SK-N-SH (cell line): ENCODE measurements at regions not wholly inside any gene's neighbourhood (a gene's known extent, or its start where the extent isn't known, plus 50 kb on each side); places are given as distances from the start of the nearest gene placed in this dataset.

Source experiments
- CTCF ChIA-PET: fragments of 300-600, 350-600 bp; formaldehyde crosslinking; extraction: SDS; loops from one replicate; lab custom pipeline; 2021; lab: Yijun Ruan, JAX
- POLR2A ChIA-PET: fragments of 350-600 bp; sonication (Branson Sonifier 250); formaldehyde crosslinking; extraction: SDS; loops from one replicate; lab custom pipeline; 2020; ENCODE audit warnings: antibody characterized with exemption, inconsistent platforms; lab: Yijun Ruan, JAX
- DNase-seq: peaks from one replicate; pipeline ENCODE4 v3.0.0; 2012
- H2AFZ ChIP-seq: fragments of 200-600 bp; sonication (generic); 2 replicates; pipeline ENCODE4 v1.8.1; 2016; ENCODE audit warnings: antibody characterized with exemption, mild to moderate bottlenecking, low read depth
- H3F3A ChIP-seq: fragments of 200-600 bp; sonication (generic); replicated peaks from 2 replicates; pipeline ENCODE3; 2016; ENCODE audit warnings: antibody characterized with exemption, mild to moderate bottlenecking; ENCODE audit not compliant: insufficient read depth
- H3K27ac ChIP-seq, 2 experiments: fragments of 200-500 bp in 1 of 2; fragments of 200-600 bp in 1 of 2; sonication (Bioruptor generic) in 1 of 2; sonication (generic), shearing (Covaris generic) in 1 of 2; 2 replicates each; pipeline versions ENCODE4 v1.5.1 to v1.6.1; 2014 to 2016; ENCODE audit warnings: low read depth in 2 of 2, inconsistent platforms in 1 of 2, low read length in 1 of 2, mild to moderate bottlenecking in 1 of 2, mixed read lengths in 1 of 2
- H3K27me3 ChIP-seq: fragments of 200-600 bp; sonication (generic), shearing (Covaris generic); 2 replicates; pipeline ENCODE4 v1.6.1; 2016; ENCODE audit warnings: mixed run types; ENCODE audit not compliant: insufficient read depth
- H3K36me3 ChIP-seq, 2 experiments: fragments of 200-500 bp in 1 of 2; fragments of 200-600 bp in 1 of 2; sonication (Bioruptor generic) in 1 of 2; sonication (generic) in 1 of 2; replicated peaks in 1 of 2; 2 replicates each; pipeline versions ENCODE3 to v1.5.1; 2014 to 2016; ENCODE audit warnings: low read length in 1 of 2, mild to moderate bottlenecking in 1 of 2; ENCODE audit not compliant: insufficient read depth in 2 of 2, control insufficient read depth in 1 of 2
- H3K4me1 ChIP-seq, 2 experiments: fragments of 200-500 bp in 1 of 2; fragments of 200-600 bp in 1 of 2; sonication (Bioruptor generic) in 1 of 2; sonication (generic), shearing (Covaris generic) in 1 of 2; 2 replicates each; pipeline versions ENCODE4 v1.5.1 to v1.6.1; 2014 to 2016; ENCODE audit warnings: low read depth in 1 of 2, low read length in 1 of 2, mixed run types in 1 of 2; ENCODE audit not compliant: insufficient read depth in 2 of 2, control insufficient read depth in 1 of 2
- H3K4me2 ChIP-seq: fragments of 200-600 bp; sonication (generic), shearing (Covaris generic); 2 replicates; pipeline ENCODE4 v1.6.1; 2017; ENCODE audit warnings: mixed run types
- H3K4me3 ChIP-seq, 2 experiments: fragments of 200-500 bp in 1 of 2; fragments of 200-600 bp in 1 of 2; sonication (Bioruptor generic) in 1 of 2; sonication (generic), shearing (Covaris generic) in 1 of 2; 2 replicates each; pipeline versions ENCODE4 v1.5.1 to v1.8.1; 2014 to 2016; ENCODE audit warnings: low read depth in 2 of 2, inconsistent platforms in 1 of 2, low read length in 1 of 2, mild to moderate bottlenecking in 1 of 2, mixed read lengths in 1 of 2, moderate library complexity in 1 of 2
- H3K79me2 ChIP-seq: fragments of 200-600 bp; sonication (generic); 2 replicates; pipeline ENCODE4 v1.8.1; 2017; ENCODE audit warnings: mild to moderate bottlenecking; ENCODE audit not compliant: insufficient read depth
- H3K9ac ChIP-seq: fragments of 200-600 bp; sonication (generic); 2 replicates; pipeline ENCODE4 v1.6.1; 2017; ENCODE audit warnings: mixed run types
- H3K9me2 ChIP-seq: fragments of 200-600 bp; sonication (generic); 2 replicates; pipeline ENCODE4 v1.6.1; 2017; ENCODE audit warnings: mixed run types
- H3K9me3 ChIP-seq: fragments of 200-600 bp; sonication (generic); 2 replicates; pipeline ENCODE4 v1.6.1; 2017; ENCODE audit warnings: mixed run types, mild to moderate bottlenecking, moderate library complexity
- H4K20me1 ChIP-seq: fragments of 200-600 bp; sonication (generic); 2 replicates; pipeline ENCODE4 v1.6.1; 2017; ENCODE audit warnings: mild to moderate bottlenecking, mixed run types; ENCODE audit not compliant: insufficient read depth
- CHD2 ChIP-seq: fragments of 150-350 bp; IDR thresholded peaks from 2 replicates; pipeline ENCODE4 v1.6.1; 2018; ENCODE audit warnings: low read length; ENCODE audit not compliant: partially characterized antibody
- CTCF ChIP-seq: fragments of 200-600 bp; sonication (generic); IDR thresholded peaks from 2 replicates; pipeline ENCODE4 v1.6.1; 2017; ENCODE audit warnings: antibody characterized with exemption, mild to moderate bottlenecking, moderate library complexity
- ELF1 ChIP-seq: IDR thresholded peaks from 2 replicates; pipeline ENCODE4 v1.4.0; 2012
- EP300 ChIP-seq, 2 experiments: IDR thresholded peaks; 2 replicates each; pipeline versions ENCODE4 v1.4.0 to v1.6.1; 2012; ENCODE audit warnings: borderline replicate concordance in 1 of 2, low read depth in 1 of 2, low read length in 1 of 2
- EZH2phosphoT487 ChIP-seq: fragments of 200-600 bp; sonication (generic); IDR thresholded peaks from 2 replicates; pipeline ENCODE4 v1.6.1; 2017; ENCODE audit warnings: low read depth, mixed run types, mild to moderate bottlenecking, antibody characterized with exemption, moderate library complexity, borderline replicate concordance
- FOXM1 ChIP-seq: IDR thresholded peaks from 2 replicates; pipeline ENCODE4 v1.4.0; 2012; ENCODE audit warnings: low read depth, mild to moderate bottlenecking
- GATA2 ChIP-seq: sonication (generic); formaldehyde crosslinking; IDR thresholded peaks from 2 replicates; pipeline ENCODE4 v1.5.0; 2020; ENCODE audit warnings: mild to moderate bottlenecking, missing genetic modification reagents
- IRF3 ChIP-seq: fragments of 150-350 bp; IDR thresholded peaks from 2 replicates; pipeline ENCODE4 v1.6.1; 2016; ENCODE audit warnings: mild to moderate bottlenecking, low read depth, low read length
- JUND ChIP-seq: IDR thresholded peaks from 2 replicates; pipeline ENCODE4 v1.4.0; 2012
- MAX ChIP-seq: IDR thresholded peaks from 2 replicates; pipeline ENCODE4 v1.4.0; 2012; ENCODE audit warnings: low read depth
- MEF2A ChIP-seq: IDR thresholded peaks from 2 replicates; pipeline ENCODE4 v1.4.0; 2012; ENCODE audit warnings: low read depth, borderline replicate concordance
- MXI1 ChIP-seq: IDR thresholded peaks from 2 replicates; pipeline ENCODE4 v1.6.1; 2012; ENCODE audit warnings: mild to moderate bottlenecking, low read depth, low read length, improper control_type of control experiment
- NFIC ChIP-seq: IDR thresholded peaks from 2 replicates; pipeline ENCODE4 v1.4.0; 2012; ENCODE audit warnings: borderline replicate concordance
- NRF1 ChIP-seq: IDR thresholded peaks from 2 replicates; pipeline ENCODE4 v1.6.1; 2012; ENCODE audit warnings: low read depth, mild to moderate bottlenecking, low read length
- POLR2AphosphoS5 ChIP-seq: IDR thresholded peaks from 2 replicates; pipeline ENCODE4 v1.6.1; 2012; ENCODE audit warnings: low read depth, low read length
- RAD21 ChIP-seq: IDR thresholded peaks from 2 replicates; pipeline ENCODE4 v1.6.1; 2012; ENCODE audit warnings: mild to moderate bottlenecking, low read length
- SIN3A ChIP-seq: IDR thresholded peaks from 2 replicates; pipeline ENCODE4 v1.6.1; 2012; ENCODE audit warnings: low read depth, mild to moderate bottlenecking, low read length, moderate library complexity, borderline replicate concordance
- SMC3 ChIP-seq: IDR thresholded peaks from 2 replicates; pipeline ENCODE4 v1.6.1; 2012; ENCODE audit warnings: low read depth, low read length, improper control_type of control experiment
- TAF1 ChIP-seq: IDR thresholded peaks from 2 replicates; pipeline ENCODE4 v1.6.1; 2012; ENCODE audit warnings: low read depth, mild to moderate bottlenecking, low read length, moderate library complexity, borderline replicate concordance
- TCF12 ChIP-seq: IDR thresholded peaks from 2 replicates; pipeline ENCODE4 v1.4.0; 2012
- TEAD4 ChIP-seq: IDR thresholded peaks from 2 replicates; pipeline ENCODE4 v1.4.0; 2012; ENCODE audit warnings: mild to moderate bottlenecking, borderline replicate concordance; ENCODE audit not compliant: insufficient read depth
- USF1 ChIP-seq: IDR thresholded peaks from 2 replicates; pipeline ENCODE4 v1.4.0; 2012; ENCODE audit warnings: low read depth, borderline replicate concordance
- USF2 ChIP-seq: fragments of 150-350 bp; IDR thresholded peaks from 2 replicates; pipeline ENCODE4 v1.6.1; 2017; ENCODE audit warnings: antibody characterized with exemption, low read length, low read depth, borderline replicate concordance
- ZBTB33 ChIP-seq: IDR thresholded peaks from 2 replicates; pipeline ENCODE4 v1.4.0; 2012; ENCODE audit warnings: low read depth, borderline replicate concordance
- WGBS: methylation state at CpG from one replicate; pipeline ENCODE4 v1.1.6; 2017; ENCODE audit warnings: low lambda C conversion rate; 5-methylcytosine and 5-hydroxymethylcytosine counted together

- TF ChIP-seq CTCF (no peak), RAD21 (peak; percentile 25), NFIC (no peak), NRF1 (no peak), TCF12 (no peak), JUND (no peak), MAX (no peak)
These were observed 1239.7 kb downstream of the GATA3 start (continued) for GRCh38 chr10:9294132-9294663.

- H3K9me2 ChIP-seq: no peaks in the 10 kb centered on the region
- no peaks in the 10 kb centered on the region for H3K36me3 ChIP-seq
- no peaks in the 10 kb centered on the region for H3K9me3 ChIP-seq
- H3K9ac ChIP-seq: no peak overlapping the region
- DNase-seq: no peak
- no peaks in the 10 kb centered on the region for H3K79me2 ChIP-seq
- H2AFZ ChIP-seq: no peak overlapping the region
- no peaks in the 10 kb centered on the region for H4K20me1 ChIP-seq
- ChIA-PET POLR2A (interaction anchor here (1.7 kb wide), 1 partner anchor 56 kb away, joined by 4 read pairs; no protein-coding TSS in a partner anchor), CTCF (interaction anchor here (0.7 to 1.9 kb wide), 4 partner anchors 9 to 1236 kb away, joined by 3 to 10 read pairs (median 5); no protein-coding TSS in a partner anchor)
- peak overlapping the region in 1 of 2 experiments; percentile 100; a peak in 2 of 4 replicates for H3K27ac ChIP-seq
- WGBS: 46% methylated on average over 1 of the region's 1 CpG
- H3K27me3 ChIP-seq: no peaks in the 10 kb centered on the region
- H3K4me3 ChIP-seq: no peak overlapping the region
- H3F3A ChIP-seq: no peaks in the 10 kb centered on the region
- H3K4me1 ChIP-seq: peaks cover 0 to 28% of the 10 kb centered on the region in 2 experiments; a peak in 2 of 4 replicates
- H3K4me2 ChIP-seq: no peak overlapping the region
- TF ChIP-seq ELF1: no peak
- no peak for TF ChIP-seq NRF1
- TF ChIP-seq CHD2: peak; percentile 67
- peak; percentile 4; the same call in 1 of the 2 replicates for TF ChIP-seq RAD21
- TF ChIP-seq IRF3: no peak
- no peak for TF ChIP-seq ZBTB33
- TF ChIP-seq FOXM1: no peak
- no peak for TF ChIP-seq EZH2phosphoT487
- TF ChIP-seq TEAD4: no peak
- TF ChIP-seq TCF12: peak; percentile 12; the same call in 1 of the 2 replicates
- no peak for TF ChIP-seq MXI1
- no peak for TF ChIP-seq SIN3A
- no peak for TF ChIP-seq POLR2AphosphoS5
- no peak for TF ChIP-seq USF1
- TF ChIP-seq SMC3: no peak
- TF ChIP-seq MEF2A: no peak
- TF ChIP-seq GATA2 (CRISPR knock-in tag): peak; percentile 66
- TF ChIP-seq TAF1: no peak
- peak in 1 of 2 experiments; percentile 66; a peak in 1 of 4 replicates for TF ChIP-seq EP300 (IDR thresholded peaks at IDR 0.05; ENCODE audit: borderline replicate concordance in 1 of 2, low read depth in 1 of 2, low read length in 1 of 2)
- TF ChIP-seq USF2: no peak
These were observed 1240.4 kb downstream of the GATA3 start for GRCh38 chr10:9294865-9295264.
